H9 (cell line): ENCODE measurements at regions not wholly inside any gene's neighbourhood (a gene's known extent, or its start where the extent isn't known, plus 50 kb on each side); places are given as distances from the start of the nearest gene placed in this dataset.
A peak's percentile ranks its signal among the peaks of the same experiment; 100 is the strongest.

Source experiments
- DNase-seq: peaks from one replicate; pipeline ENCODE4 v3.0.0-alpha.2; 2017
- H2AFZ ChIP-seq: one replicate; pipeline ENCODE4 v1.6.1; 2013; ENCODE audit warnings: mild to moderate bottlenecking, low read length, control low read depth, moderate library complexity
- H2AK5ac ChIP-seq: 2 replicates; pipeline ENCODE4 v1.6.1; 2013; ENCODE audit warnings: low read length, control low read depth, mixed read lengths; ENCODE audit not compliant: insufficient read length
- H2BK120ac ChIP-seq: one replicate; pipeline ENCODE4 v1.6.1; 2013; ENCODE audit warnings: low read depth, mild to moderate bottlenecking, low read length, control low read depth, inconsistent platforms; ENCODE audit not compliant: poor library complexity, severe bottlenecking
- H2BK12ac ChIP-seq: 2 replicates; pipeline ENCODE4 v1.6.1; 2013; ENCODE audit warnings: low read length, control low read depth, mixed read lengths, low read depth; ENCODE audit not compliant: insufficient read length
- H2BK15ac ChIP-seq: 2 replicates; pipeline ENCODE4 v1.6.1; 2013; ENCODE audit warnings: low read depth, low read length, control low read depth
- H2BK20ac ChIP-seq: one replicate; pipeline ENCODE4 v1.6.1; 2013; ENCODE audit warnings: low read depth, mild to moderate bottlenecking, low read length, control low read depth, inconsistent platforms; ENCODE audit not compliant: poor library complexity, severe bottlenecking
- H2BK5ac ChIP-seq: 2 replicates; pipeline ENCODE4 v1.6.1; 2013; ENCODE audit warnings: low read length, control low read depth, mixed read lengths; ENCODE audit not compliant: insufficient read length
- H3K14ac ChIP-seq: 2 replicates; pipeline ENCODE4 v1.6.1; 2013; ENCODE audit warnings: low read length, control low read depth; ENCODE audit not compliant: insufficient read depth
- H3K18ac ChIP-seq: 2 replicates; pipeline ENCODE4 v1.6.1; 2013; ENCODE audit warnings: low read depth, mild to moderate bottlenecking, mixed read lengths, low read length, control low read depth; ENCODE audit not compliant: insufficient read length
- H3K23ac ChIP-seq: 2 replicates; pipeline ENCODE4 v1.6.1; 2013; ENCODE audit warnings: low read length, control low read depth, mixed read lengths, low read depth; ENCODE audit not compliant: insufficient read length
- H3K23me2 ChIP-seq: 2 replicates; pipeline ENCODE4 v1.6.1; 2013; ENCODE audit warnings: low read depth, mild to moderate bottlenecking, mixed read lengths, low read length, control low read depth; ENCODE audit not compliant: insufficient read length, poor library complexity, severe bottlenecking
- H3K27ac ChIP-seq: 2 replicates; pipeline ENCODE4 v1.5.1; 2013; ENCODE audit warnings: low read length, control low read depth, mixed read lengths, low read depth; ENCODE audit not compliant: insufficient read length
- H3K27me3 ChIP-seq: 2 replicates; pipeline ENCODE4 v1.6.1; 2013; ENCODE audit warnings: low read length, control low read depth, inconsistent platforms; ENCODE audit not compliant: insufficient read depth
- H3K4ac ChIP-seq: 2 replicates; pipeline ENCODE4 v1.6.1; 2013; ENCODE audit warnings: low read depth, mild to moderate bottlenecking, control low read depth, inconsistent platforms, low read length, moderate library complexity
- H3K4me1 ChIP-seq: 2 replicates; pipeline ENCODE4 v1.6.1; 2013; ENCODE audit warnings: low read length, control low read depth, inconsistent platforms; ENCODE audit not compliant: insufficient read depth
- H3K4me2 ChIP-seq: 2 replicates; pipeline ENCODE4 v1.6.1; 2013; ENCODE audit warnings: low read length, control low read depth, mixed read lengths; ENCODE audit not compliant: insufficient read length, insufficient read depth
- H3K56ac ChIP-seq: 2 replicates; pipeline ENCODE4 v1.6.1; 2013; ENCODE audit warnings: low read depth, mild to moderate bottlenecking, mixed read lengths, low read length, control low read depth; ENCODE audit not compliant: insufficient read length
- H3K79me1 ChIP-seq: 2 replicates; pipeline ENCODE4 v1.6.1; 2013; ENCODE audit warnings: low read depth, mild to moderate bottlenecking, moderate library complexity, low read length, control low read depth, inconsistent platforms; ENCODE audit not compliant: insufficient read depth, poor library complexity, severe bottlenecking
- H3K79me2 ChIP-seq: 2 replicates; pipeline ENCODE4 v1.6.1; 2013; ENCODE audit warnings: low read length, control low read depth, inconsistent platforms; ENCODE audit not compliant: insufficient read depth
- H3K9ac ChIP-seq: 2 replicates; pipeline ENCODE4 v1.6.1; 2013; ENCODE audit warnings: low read length, control low read depth, mixed read lengths; ENCODE audit not compliant: insufficient read length; ENCODE audit errors: extremely low read depth
- H3K9me3 ChIP-seq: one replicate; pipeline ENCODE4 v1.6.1; 2013; ENCODE audit warnings: low read depth, low read length, inconsistent platforms; ENCODE audit not compliant: control insufficient read depth
- H3T11ph ChIP-seq: one replicate; pipeline ENCODE4 v1.6.1; 2013; ENCODE audit warnings: mild to moderate bottlenecking, low read length, control low read depth, inconsistent platforms
- H4K20me1 ChIP-seq: one replicate; pipeline ENCODE4 v1.6.1; 2013; ENCODE audit not compliant: control insufficient read depth, insufficient read length, insufficient read depth
- H4K5ac ChIP-seq: 2 replicates; pipeline ENCODE4 v1.6.1; 2013; ENCODE audit warnings: low read depth, mild to moderate bottlenecking, mixed read lengths, low read length, control low read depth; ENCODE audit not compliant: insufficient read length
- H4K8ac ChIP-seq: replicated peaks from 2 replicates; pipeline ENCODE4 v1.6.1; 2013; ENCODE audit warnings: low read length, control low read depth, mixed read lengths, low read depth; ENCODE audit not compliant: insufficient read length
- H4K91ac ChIP-seq: 2 replicates; pipeline ENCODE4 v1.6.1; 2013; ENCODE audit warnings: low read depth, mild to moderate bottlenecking, moderate library complexity, mixed read lengths, low read length, control low read depth; ENCODE audit not compliant: insufficient read length
- H3K27ac Mint-ChIP-seq, 3 experiments: 2 replicates in 2 of 3; 3 replicates in 1 of 3; pipeline ENCODE4 v1.8.0; 2020 to 2021; ENCODE audit warnings: mixed read lengths in 3 of 3, mild to moderate bottlenecking in 1 of 3, moderate library complexity in 1 of 3
- H3K27me3 Mint-ChIP-seq: 2 replicates; pipeline ENCODE4 v1.8.0; 2021; ENCODE audit warnings: low read depth, mild to moderate bottlenecking, moderate library complexity, mixed read lengths
- H3K36me3 Mint-ChIP-seq, 3 experiments: 2 replicates in 2 of 3; 3 replicates in 1 of 3; pipeline ENCODE4 v1.8.0; 2020 to 2021; ENCODE audit warnings: low read depth in 3 of 3, mixed read lengths in 3 of 3; ENCODE audit not compliant: insufficient read depth in 1 of 3
- H3K4me1 Mint-ChIP-seq, 2 experiments: 2 replicates each; pipeline ENCODE4 v1.8.0; 2020; ENCODE audit warnings: mixed read lengths in 2 of 2
- H3K4me3 Mint-ChIP-seq, 2 experiments: 2 replicates in 1 of 2; 3 replicates in 1 of 2; pipeline ENCODE4 v1.8.0; 2020 to 2021; ENCODE audit warnings: mild to moderate bottlenecking in 2 of 2, mixed read lengths in 2 of 2, moderate library complexity in 1 of 2
- H3K9me3 Mint-ChIP-seq, 2 experiments: 2 replicates in 1 of 2; 3 replicates in 1 of 2; pipeline ENCODE4 v1.8.0; 2020; ENCODE audit warnings: mild to moderate bottlenecking in 2 of 2, mixed read lengths in 2 of 2, moderate library complexity in 1 of 2
- CTCF ChIP-seq: fragments of 200-600 bp; sonication (generic); conservative IDR thresholded peaks from 3 replicates; pipeline ENCODE4 v1.8.0; 2021; ENCODE audit warnings: antibody characterized with exemption, mild to moderate bottlenecking
- WGBS: extraction: QIAGEN DNeasy Blood & Tissue Kit; methylation state at CpG from one replicate; pipeline ENCODE4 v1.1.7; 2013; ENCODE audit warnings: missing lambda C conversion rate, low lambda C conversion rate, mixed read lengths; ENCODE audit not compliant: insufficient read length; ENCODE audit errors: extremely low coverage; 5-methylcytosine and 5-hydroxymethylcytosine counted together

- Mint-ChIP-seq H3K9me3 (peaks cover 0 to 2% of the 10 kb centered on the region in 2 experiments; a peak in 3 of 5 replicates), H3K27me3 (peaks cover 7% of the 10 kb centered on the region), H3K4me1 (no peaks in the 10 kb centered on the region), H3K4me3 (no peak overlapping the region), H3K27ac (0 out of 7 replicates have a peak overlapping the region, but pooled peaks of 1 of the 3 experiments have one; percentile 29), H3K36me3 (no peaks in the 10 kb centered on the region; a peak in 1 of 7 replicates)
- Histone ChIP-seq H3K23me2 (no peaks in the 10 kb centered on the region), H3K27me3 (no peaks in the 10 kb centered on the region), H4K91ac (no peak overlapping the region), H3K18ac (no peak overlapping the region), H2BK15ac (no peak overlapping the region), H3K23ac (no peak overlapping the region), H3T11ph (no peak overlapping the region), H2AFZ (no peak overlapping the region), H3K79me2 (no peaks in the 10 kb centered on the region), H3K56ac (no peak overlapping the region), H3K4ac (no peak overlapping the region), H4K5ac (no peak overlapping the region), H2BK20ac (no peak overlapping the region), H3K9me3 (no peaks in the 10 kb centered on the region), H2AK5ac (no peak overlapping the region), H3K79me1 (no peaks in the 10 kb centered on the region), H2BK120ac (no peak overlapping the region), H3K27ac (no peak overlapping the region), H3K4me2 (no peak overlapping the region), H2BK12ac (no peak overlapping the region), H4K20me1 (no peaks in the 10 kb centered on the region), H4K8ac (no peak overlapping the region), H3K14ac (no peak overlapping the region), H2BK5ac (no peak overlapping the region), H3K9ac (no peak overlapping the region), H3K4me1 (no peaks in the 10 kb centered on the region)
- no CpG with 5 or more reads among the region's 4 CpGs for WGBS
- DNase-seq: no peak
- TF ChIP-seq CTCF: no peak
Measured at GRCh38 chr10:47081264-47081663, 170.0 kb downstream of the PTPN20 start.
